Stimulated activated CD4-positive, alpha-beta T cell treated with anti-CD3 and anti-CD28 coated beads, TNF-alpha, amount 100 ng/mL, for 24 hours (primary cell): ENCODE measurements at regions not wholly inside any gene's neighbourhood (a gene's known extent, or its start where the extent isn't known, plus 50 kb on each side); places are given as distances from the start of the nearest gene placed in this dataset.

Experiments
- DNase-seq, 3 experiments: peaks; one replicate each; pipeline ENCODE4 v3.0.0-alpha.2; 2020; ENCODE audit warnings: low read depth in 3 of 3

DNA sequence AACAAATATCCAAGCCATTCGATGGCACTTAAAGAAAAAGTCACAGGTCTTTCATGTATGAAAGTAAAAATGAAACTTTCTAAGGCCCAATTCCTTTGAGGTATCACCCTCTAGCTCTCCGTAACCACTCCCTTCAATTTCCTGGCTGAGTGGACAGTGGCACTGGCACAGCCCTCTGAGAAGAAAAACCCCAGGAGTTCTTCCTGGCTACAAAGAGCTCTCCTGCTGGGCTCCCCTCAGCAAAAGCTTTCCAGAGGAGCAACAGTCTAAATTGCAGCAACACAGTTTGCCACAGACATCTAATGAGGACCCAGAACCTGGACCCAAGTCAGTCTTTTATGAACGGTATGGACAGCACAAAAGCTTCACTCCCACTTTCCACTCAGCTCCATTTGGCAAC lies 71.8 kb downstream of the FUNDC1 start:
- DNase-seq, result no peak

DNA sequence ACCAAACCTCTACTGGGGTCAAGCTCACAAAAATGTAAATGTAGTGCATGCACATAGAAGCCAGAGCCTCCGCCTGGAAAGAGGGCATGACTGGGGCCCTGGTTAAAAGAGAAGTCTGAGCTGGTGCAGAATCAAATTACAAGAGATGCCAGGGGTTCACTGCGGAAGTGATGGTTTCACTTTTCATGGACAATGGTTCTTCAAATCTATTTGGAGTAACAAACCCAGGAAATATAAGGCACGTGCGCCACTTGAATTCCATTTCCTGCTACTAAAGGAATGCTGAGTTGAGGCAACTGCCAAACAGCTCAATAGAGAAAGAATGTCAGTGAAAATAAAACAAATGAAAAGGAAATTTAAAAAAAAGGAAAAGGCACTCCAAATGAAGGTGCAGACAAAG lies 79.8 kb downstream of the FUNDC1 start:
- no peak for DNase-seq

DNA sequence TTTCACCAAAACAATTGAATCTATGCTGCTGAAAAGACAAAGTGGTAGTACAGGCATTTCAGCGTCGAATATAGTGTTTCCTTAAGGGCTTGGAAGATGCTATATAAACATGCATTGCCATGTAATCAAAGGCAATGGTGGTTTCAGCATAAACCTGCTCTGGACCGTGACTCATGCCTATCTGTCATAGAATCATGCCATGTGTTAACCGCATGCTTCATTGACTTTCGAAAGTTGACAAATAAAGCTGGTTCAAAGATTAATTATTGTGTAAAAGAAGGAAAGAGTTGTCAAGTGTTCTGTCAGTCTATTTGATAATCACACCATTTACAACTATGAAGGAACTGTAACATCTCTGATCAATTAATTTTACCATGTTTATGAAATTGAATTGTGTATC lies 83.2 kb downstream of the FUNDC1 start:
- no peak for DNase-seq

GRCh38 chrX:44456685-44457084 lies 86.0 kb downstream of the FUNDC1 start:
- DNase-seq, result no peak

DNA sequence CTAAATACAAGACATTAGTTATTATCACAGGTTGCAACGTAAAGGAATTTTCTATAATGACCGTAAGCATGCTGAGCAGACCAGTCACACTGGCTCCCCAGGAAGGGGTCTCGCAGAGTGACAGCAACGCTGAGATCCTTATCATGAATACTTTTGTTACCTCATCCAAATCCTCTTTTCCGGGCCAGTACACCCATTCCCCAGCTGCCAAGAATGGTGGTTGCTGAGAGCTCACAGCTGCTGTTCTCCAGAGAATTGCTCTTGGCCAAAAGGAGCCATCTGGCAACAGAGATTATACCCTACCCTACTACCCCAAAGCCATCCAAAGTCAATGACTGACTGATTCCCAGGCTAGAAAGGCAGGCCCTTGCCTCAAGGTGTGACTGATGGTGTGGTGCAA lies 91.6 kb downstream of the FUNDC1 start:
- no peak for DNase-seq

GRCh38 chrX:44447214-44447613 lies 95.4 kb downstream of the FUNDC1 start:
- no peak for DNase-seq

GRCh38 chrX:44440006-44440405 lies 96.5 kb upstream of the EFHC2 start:
- DNase-seq, result no peak

DNA sequence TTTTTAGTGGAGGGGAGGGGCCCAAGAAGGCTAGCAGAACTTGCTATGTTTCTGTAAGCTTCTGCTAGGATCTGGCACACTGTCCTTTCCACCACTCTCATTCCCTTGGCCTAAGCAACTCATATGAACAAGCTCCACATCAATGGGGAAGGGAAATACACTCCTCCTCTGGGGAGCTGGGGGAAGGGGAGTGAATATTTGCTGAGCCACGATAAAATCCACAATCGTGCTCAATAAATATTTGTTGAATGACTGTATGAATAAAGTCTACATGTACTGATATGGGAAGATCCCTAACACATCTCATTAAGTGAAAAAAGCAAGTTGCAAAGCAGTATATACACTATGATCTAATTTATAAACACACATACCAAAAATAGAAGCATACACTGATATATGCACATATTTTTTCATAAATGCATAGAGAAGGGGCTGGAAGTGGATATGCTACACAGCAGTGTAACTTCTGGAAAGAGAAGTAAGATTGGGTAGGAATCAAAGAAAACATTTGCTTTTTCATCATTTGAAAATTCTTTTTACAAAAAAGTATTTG lies 95.8 kb upstream of the EFHC2 start:
- DNase-seq, result no peak

- DNase-seq, result no peak
Observed at GRCh38 chrX:44435047-44435446, 91.6 kb upstream of the EFHC2 start.

DNA sequence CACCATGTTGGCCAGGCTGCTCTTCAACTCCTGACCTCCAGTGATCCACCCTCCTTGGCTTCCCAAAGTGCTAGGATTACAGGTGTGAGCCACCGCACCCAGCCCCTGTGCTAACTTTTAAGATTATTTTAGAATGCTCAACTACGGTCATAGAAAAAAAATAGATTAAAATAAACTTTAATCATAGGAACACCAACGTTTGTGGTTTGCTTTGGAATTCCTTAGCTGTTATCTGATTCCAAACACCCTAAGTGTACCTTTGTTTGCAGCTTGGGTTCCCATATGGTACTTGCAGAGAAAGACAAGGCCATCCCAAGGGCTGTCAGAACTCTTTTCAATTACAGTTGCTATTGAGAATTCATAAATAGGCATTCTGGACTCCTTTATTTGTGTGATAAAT lies 90.1 kb upstream of the EFHC2 start:
- DNase-seq, result no peak

- DNase-seq, result no peak
Observed at GRCh38 chrX:44432641-44433040, 89.2 kb upstream of the EFHC2 start.

- no peak for DNase-seq
Observed at GRCh38 chrX:44431194-44431593, 87.7 kb upstream of the EFHC2 start.

DNA sequence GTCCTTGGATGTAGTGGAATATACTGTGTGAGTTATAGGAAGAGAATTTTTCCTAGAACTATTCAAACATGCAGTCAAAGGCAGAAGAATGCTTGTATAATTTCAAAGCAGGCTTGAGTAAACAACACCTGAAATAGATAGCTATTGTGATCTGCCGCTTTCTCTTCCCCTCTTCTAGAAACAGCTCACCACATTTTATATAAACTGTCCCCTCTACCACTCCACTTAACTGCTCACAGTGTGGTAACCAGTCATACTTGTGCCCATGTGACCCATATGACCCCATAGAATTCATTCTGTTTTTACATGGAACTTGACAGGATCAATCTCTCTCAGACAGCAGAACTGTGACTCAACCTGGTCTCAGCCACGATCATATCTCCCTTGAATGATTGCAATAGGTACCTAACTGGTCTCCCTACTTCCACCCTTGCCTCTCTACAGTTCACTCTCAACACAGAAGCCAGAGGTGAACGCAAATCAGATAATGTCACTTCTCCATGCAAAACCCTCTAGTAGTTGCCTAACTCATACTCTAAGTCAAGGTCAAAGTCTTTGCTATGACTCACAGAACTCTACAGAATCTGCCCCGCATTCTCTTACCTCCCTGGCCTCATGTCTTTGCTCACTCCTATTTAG lies 85.6 kb upstream of the EFHC2 start:
- no peak for DNase-seq

DNA sequence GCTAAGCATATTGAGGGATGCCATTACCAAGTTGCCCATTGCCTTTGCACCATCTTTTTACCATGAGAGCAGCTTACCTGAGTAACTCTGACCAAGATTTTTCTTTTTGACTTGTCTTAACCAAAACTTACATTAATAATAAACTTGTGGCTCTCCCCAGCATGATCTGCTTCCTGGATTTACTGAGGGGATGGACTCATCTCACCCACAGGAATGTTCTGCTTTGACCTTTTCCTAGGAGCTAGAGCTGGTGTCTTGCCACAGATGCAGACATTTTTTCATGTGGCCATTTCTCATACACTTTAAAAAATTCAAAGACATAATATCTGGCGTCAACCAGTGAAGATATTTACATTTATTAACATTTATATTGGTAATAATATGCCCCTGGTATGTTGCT lies 79.2 kb upstream of the EFHC2 start:
- DNase-seq, result no peak

GRCh38 chrX:44415639-44416386 lies 72.3 kb upstream of the EFHC2 start:
- DNase-seq, result no peak

DNA sequence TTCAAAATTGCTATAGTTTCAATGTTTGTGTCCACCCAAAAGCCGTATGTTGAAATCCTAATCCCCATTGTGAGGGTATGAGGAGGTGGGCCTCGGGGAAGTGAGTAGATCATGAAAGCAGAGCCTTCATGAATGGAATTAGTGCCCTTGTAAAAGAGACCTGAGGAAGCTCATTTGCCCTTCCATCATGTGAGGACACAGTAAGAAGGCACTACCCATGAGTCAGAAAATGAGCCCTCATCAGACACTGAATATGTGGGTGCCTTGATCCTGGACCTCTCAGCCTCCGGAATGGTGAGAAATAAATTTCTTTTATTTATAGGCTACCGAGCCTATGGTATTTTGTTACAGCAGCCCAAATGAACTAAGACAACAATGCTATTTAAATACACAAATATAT lies 57.7 kb upstream of the EFHC2 start:
- no peak for DNase-seq

- peak in 1 of 3 experiments; percentile 24 for DNase-seq
Observed at GRCh38 chrX:44400588-44400987, 57.1 kb upstream of the EFHC2 start.

DNA sequence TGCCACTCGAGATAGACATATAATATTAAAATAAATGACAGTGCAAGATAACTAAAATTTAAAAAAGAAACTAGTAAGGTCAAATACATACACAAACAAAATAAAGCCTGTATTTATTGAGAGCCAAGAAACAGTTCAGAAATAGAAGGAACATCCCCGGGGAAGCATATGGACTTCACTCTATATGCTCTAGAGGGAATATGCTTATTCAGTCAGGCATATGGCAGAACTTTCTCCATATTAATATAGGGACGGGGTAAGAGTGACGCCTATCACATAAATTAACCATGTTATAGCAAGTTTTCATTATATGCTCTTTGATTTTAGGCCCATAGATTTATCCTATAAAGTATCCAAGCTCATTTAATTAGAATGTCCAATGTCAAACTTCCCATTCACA lies 56.7 kb upstream of the EFHC2 start:
- DNase-seq, result no peak
